Osteocyte (in vitro differentiated cells): ENCODE measurements at regions not wholly inside any gene's neighbourhood (a gene's known extent, or its start where the extent isn't known, plus 50 kb on each side); places are given as distances from the start of the nearest gene placed in this dataset.

Experiments used
- DNase-seq: peaks from one replicate; pipeline ENCODE4 v3.0.0; 2021; ENCODE audit warnings: mixed read lengths; ENCODE audit not compliant: unreplicated experiment; ENCODE audit errors: extremely low spot score
- H3K27ac Mint-ChIP-seq: one replicate; pipeline ENCODE4 v1.8.0; 2021; ENCODE audit warnings: mild to moderate bottlenecking, mixed read lengths; ENCODE audit not compliant: unreplicated experiment
- H3K27me3 Mint-ChIP-seq: one replicate; pipeline ENCODE4 v1.8.0; 2021; ENCODE audit warnings: mixed read lengths; ENCODE audit not compliant: unreplicated experiment
- H3K36me3 Mint-ChIP-seq: one replicate; pipeline ENCODE4 v1.8.0; 2021; ENCODE audit warnings: mixed read lengths; ENCODE audit not compliant: unreplicated experiment
- H3K4me1 Mint-ChIP-seq: one replicate; pipeline ENCODE4 v1.8.0; 2021; ENCODE audit warnings: mixed read lengths; ENCODE audit not compliant: unreplicated experiment
- H3K4me3 Mint-ChIP-seq: one replicate; pipeline ENCODE4 v1.8.0; 2021; ENCODE audit warnings: mild to moderate bottlenecking, moderate library complexity, mixed read lengths; ENCODE audit not compliant: unreplicated experiment
- H3K9me3 Mint-ChIP-seq: one replicate; pipeline ENCODE4 v1.8.0; 2021; ENCODE audit warnings: mixed read lengths; ENCODE audit not compliant: unreplicated experiment
- TF ChIP-seq, protein P1 (sequence below): fragments of 200-600 bp; sonication (generic); IDR thresholded peaks from 2 replicates; pipeline ENCODE4 v1.5.0; 2021; ENCODE audit warnings: antibody characterized with exemption, mild to moderate bottlenecking, moderate library complexity

DNA sequence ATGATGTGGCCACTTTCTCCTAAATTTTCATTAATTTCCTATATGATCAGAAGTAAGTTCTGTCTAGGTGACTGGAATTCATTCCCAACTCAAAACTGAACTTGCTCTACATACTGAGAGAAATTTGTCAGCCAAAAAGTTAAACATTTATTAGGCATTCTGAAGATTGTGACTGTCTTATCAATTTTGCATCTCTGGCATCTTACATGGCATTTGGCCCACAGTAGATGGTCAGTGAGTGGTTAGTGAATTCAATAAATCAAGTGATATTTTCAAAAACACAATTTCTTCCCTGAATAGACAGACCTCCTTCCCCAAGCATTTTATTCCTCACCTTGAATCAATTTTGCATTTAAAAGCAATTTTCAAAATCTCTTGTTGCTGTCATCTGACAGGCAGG is 363.2 kb upstream of the NBEA start:
- TF ChIP-seq, protein P1, sequence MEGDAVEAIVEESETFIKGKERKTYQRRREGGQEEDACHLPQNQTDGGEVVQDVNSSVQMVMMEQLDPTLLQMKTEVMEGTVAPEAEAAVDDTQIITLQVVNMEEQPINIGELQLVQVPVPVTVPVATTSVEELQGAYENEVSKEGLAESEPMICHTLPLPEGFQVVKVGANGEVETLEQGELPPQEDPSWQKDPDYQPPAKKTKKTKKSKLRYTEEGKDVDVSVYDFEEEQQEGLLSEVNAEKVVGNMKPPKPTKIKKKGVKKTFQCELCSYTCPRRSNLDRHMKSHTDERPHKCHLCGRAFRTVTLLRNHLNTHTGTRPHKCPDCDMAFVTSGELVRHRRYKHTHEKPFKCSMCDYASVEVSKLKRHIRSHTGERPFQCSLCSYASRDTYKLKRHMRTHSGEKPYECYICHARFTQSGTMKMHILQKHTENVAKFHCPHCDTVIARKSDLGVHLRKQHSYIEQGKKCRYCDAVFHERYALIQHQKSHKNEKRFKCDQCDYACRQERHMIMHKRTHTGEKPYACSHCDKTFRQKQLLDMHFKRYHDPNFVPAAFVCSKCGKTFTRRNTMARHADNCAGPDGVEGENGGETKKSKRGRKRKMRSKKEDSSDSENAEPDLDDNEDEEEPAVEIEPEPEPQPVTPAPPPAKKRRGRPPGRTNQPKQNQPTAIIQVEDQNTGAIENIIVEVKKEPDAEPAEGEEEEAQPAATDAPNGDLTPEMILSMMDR: no peak
- no peaks in the 10 kb centered on the region for H3K9me3 Mint-ChIP-seq
- peaks cover 2% of the 10 kb centered on the region for H3K27me3 Mint-ChIP-seq
- no peaks in the 10 kb centered on the region for H3K36me3 Mint-ChIP-seq
- H3K4me1 Mint-ChIP-seq: peaks cover 3% of the 10 kb centered on the region
- H3K4me3 Mint-ChIP-seq: no peak overlapping the region
- H3K27ac Mint-ChIP-seq: no peak overlapping the region
- DNase-seq: no peak

DNA sequence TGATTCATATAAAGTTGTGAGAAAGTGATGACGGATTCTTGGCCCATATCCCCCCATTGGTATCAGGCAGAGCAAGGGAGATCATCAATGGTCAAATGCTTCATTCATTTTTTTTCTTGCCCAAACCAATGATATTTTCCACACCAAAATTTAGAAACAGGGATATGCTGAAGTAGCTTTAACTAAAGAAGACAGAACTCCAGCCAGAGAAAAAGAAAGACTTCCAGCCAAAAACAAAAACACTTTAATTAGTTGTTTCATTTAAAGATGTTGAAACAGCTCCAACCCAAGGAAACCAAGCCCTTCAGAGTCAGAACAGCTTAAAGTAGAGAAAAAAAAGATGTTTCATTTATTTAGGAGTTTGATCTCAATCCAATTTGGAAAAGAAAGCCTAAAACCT is 358.9 kb upstream of the NBEA start:
- Mint-ChIP-seq H3K27ac (no peak overlapping the region), H3K4me1 (peaks cover 3% of the 10 kb centered on the region), H3K9me3 (no peaks in the 10 kb centered on the region), H3K27me3 (peaks cover 2% of the 10 kb centered on the region), H3K36me3 (no peaks in the 10 kb centered on the region), H3K4me3 (no peak overlapping the region)
- TF ChIP-seq, protein P1: no peak
- no peak for DNase-seq

DNA sequence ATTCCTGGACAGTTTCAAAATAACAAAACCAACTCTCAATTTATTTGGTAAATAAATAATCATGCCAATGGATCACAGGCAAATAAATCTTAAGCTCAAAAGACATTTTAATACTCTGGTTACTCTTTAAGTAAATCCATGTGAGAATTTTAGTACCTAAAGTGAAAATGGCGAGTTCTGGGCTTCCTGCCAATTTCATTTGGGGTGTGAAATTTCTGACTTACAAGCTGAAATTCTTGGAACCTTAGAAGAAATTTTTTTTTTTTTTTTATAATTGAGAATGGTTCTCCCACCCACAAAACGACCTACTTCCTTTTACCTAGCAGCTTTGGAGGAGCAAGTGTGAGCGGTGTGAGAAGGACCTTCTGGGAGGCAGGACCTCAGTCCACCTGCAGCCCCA is 354.5 kb upstream of the NBEA start:
- DNase-seq: no peak
- Mint-ChIP-seq H3K4me1 (no peaks in the 10 kb centered on the region), H3K36me3 (no peaks in the 10 kb centered on the region), H3K27ac (no peak overlapping the region), H3K9me3 (no peaks in the 10 kb centered on the region), H3K27me3 (peaks cover 5% of the 10 kb centered on the region), H3K4me3 (no peak overlapping the region)
- TF ChIP-seq, protein P1: no peak

- DNase-seq: no peak
- Mint-ChIP-seq H3K4me1 (no peaks in the 10 kb centered on the region), H3K4me3 (no peak overlapping the region), H3K27me3 (peaks cover 3% of the 10 kb centered on the region), H3K27ac (no peak overlapping the region), H3K9me3 (no peaks in the 10 kb centered on the region), H3K36me3 (no peaks in the 10 kb centered on the region)
- TF ChIP-seq, protein P1: no peak
Observed at GRCh38 chr13:34588362-34588761, 353.7 kb upstream of the NBEA start.

- no peaks in the 10 kb centered on the region for H3K9me3 Mint-ChIP-seq
- H3K36me3 Mint-ChIP-seq: no peaks in the 10 kb centered on the region
- TF ChIP-seq, protein P1: no peak
- no peak overlapping the region for H3K27ac Mint-ChIP-seq
- no peaks in the 10 kb centered on the region for H3K4me1 Mint-ChIP-seq
- no peak for DNase-seq
- peaks cover 3% of the 10 kb centered on the region for H3K27me3 Mint-ChIP-seq
- no peak overlapping the region for H3K4me3 Mint-ChIP-seq
Observed at GRCh38 chr13:34589581-34589980, 352.5 kb upstream of the NBEA start.
